ENCODE measurements at regions not wholly inside any gene's neighbourhood (a gene's known extent, or its start where the extent isn't known, plus 50 kb on each side); places are given as distances from the start of the nearest gene placed in this dataset.

GRCh38 chr5:120159155-120159554 is 304.9 kb upstream of the PRR16 start:
- no peak for TF ChIP-seq GATA2 (IDR thresholded peaks at IDR 0.05; ENCODE audit: low read depth, low read length)
- TF ChIP-seq GATA3 (IDR thresholded peaks at IDR 0.05; ENCODE audit: low read depth, low read length): no peak
